ENCODE measurements at regions not wholly inside any gene's neighbourhood (a gene's known extent, or its start where the extent isn't known, plus 50 kb on each side); places are given as distances from the start of the nearest gene placed in this dataset.
A peak's percentile ranks its signal among the peaks of the same experiment; 100 is the strongest.

GRCh38 chr2:8174641-8175257 is 507.1 kb upstream of the ID2 start:
- no peak for TF ChIP-seq CTCF (IDR thresholded peaks at IDR 0.05; ENCODE audit: low read depth, low read length)
- DNase-seq (ENCODE audit: low read depth in 2 of 2) = peak in 1 of 2 donors; percentile 5
- no peak overlapping the region for H3K4me3 ChIP-seq (replicated peaks in 1 of 2; ENCODE audit: low read depth in 2 of 2, low read length in 2 of 2)

- no peak overlapping the region for H3K4me3 ChIP-seq (replicated peaks in 1 of 2; ENCODE audit: low read depth in 2 of 2, low read length in 2 of 2)
- TF ChIP-seq CTCF (IDR thresholded peaks at IDR 0.05; ENCODE audit: low read depth, low read length) = no peak
- no peak for DNase-seq (ENCODE audit: low read depth in 2 of 2)
These were observed 505.0 kb upstream of the ID2 start for GRCh38 chr2:8176887-8177286.

- no peak for DNase-seq (ENCODE audit: low read depth in 2 of 2)
- no peak for TF ChIP-seq CTCF (IDR thresholded peaks at IDR 0.05; ENCODE audit: low read depth, low read length)
- no peak overlapping the region for H3K4me3 ChIP-seq (replicated peaks in 1 of 2; ENCODE audit: low read depth in 2 of 2, low read length in 2 of 2)
These were observed 504.3 kb upstream of the ID2 start for GRCh38 chr2:8177566-8177965.

GRCh38 chr2:8178911-8179310 is 502.9 kb upstream of the ID2 start:
- TF ChIP-seq CTCF (IDR thresholded peaks at IDR 0.05; ENCODE audit: low read depth, low read length) = no peak
- no peak for DNase-seq (ENCODE audit: low read depth in 2 of 2)
- H3K4me3 ChIP-seq (replicated peaks in 1 of 2; ENCODE audit: low read depth in 2 of 2, low read length in 2 of 2) = no peak overlapping the region

GRCh38 chr2:8189316-8189715 is 492.5 kb upstream of the ID2 start:
- no peak for TF ChIP-seq CTCF (IDR thresholded peaks at IDR 0.05; ENCODE audit: low read depth, low read length)
- DNase-seq (ENCODE audit: low read depth in 2 of 2) = no peak

GRCh38 chr2:8190279-8190678 is 491.6 kb upstream of the ID2 start:
- no peak for TF ChIP-seq CTCF (IDR thresholded peaks at IDR 0.05; ENCODE audit: low read depth, low read length)
- DNase-seq (ENCODE audit: low read depth in 2 of 2) = no peak

More at GRCh38 chr2:8189316-8189715, 492.5 kb upstream of the ID2 start:
- no peak overlapping the region for H3K4me3 ChIP-seq (replicated peaks in 1 of 2; ENCODE audit: low read depth in 2 of 2, low read length in 2 of 2)

GRCh38 chr2:8191427-8191826 is 490.4 kb upstream of the ID2 start:
- TF ChIP-seq CTCF (IDR thresholded peaks at IDR 0.05; ENCODE audit: low read depth, low read length) = no peak
- no peak overlapping the region for H3K4me3 ChIP-seq (replicated peaks in 1 of 2; ENCODE audit: low read depth in 2 of 2, low read length in 2 of 2)
- DNase-seq (ENCODE audit: low read depth in 2 of 2) = no peak

More at GRCh38 chr2:8190279-8190678, 491.6 kb upstream of the ID2 start:
- H3K4me3 ChIP-seq (replicated peaks in 1 of 2; ENCODE audit: low read depth in 2 of 2, low read length in 2 of 2) = no peak overlapping the region
